Loucy (cell line): ENCODE measurements at regions not wholly inside any gene's neighbourhood (a gene's known extent, or its start where the extent isn't known, plus 50 kb on each side); places are given as distances from the start of the nearest gene placed in this dataset.

Experiments used
- EZH2phosphoT487 ChIP-seq: fragments of 200-600 bp; IDR thresholded peaks from 2 replicates; pipeline ENCODE4 v1.6.1; 2018; ENCODE audit warnings: antibody characterized with exemption, mild to moderate bottlenecking, moderate library complexity, borderline replicate concordance
- TF ChIP-seq, protein P1 (sequence below): fragments of 200-600 bp; sonication (generic); conservative IDR thresholded peaks from 2 replicates; pipeline ENCODE4 v1.5.1; 2014; ENCODE audit warnings: mild to moderate bottlenecking, antibody characterized with exemption, low read length

DNA sequence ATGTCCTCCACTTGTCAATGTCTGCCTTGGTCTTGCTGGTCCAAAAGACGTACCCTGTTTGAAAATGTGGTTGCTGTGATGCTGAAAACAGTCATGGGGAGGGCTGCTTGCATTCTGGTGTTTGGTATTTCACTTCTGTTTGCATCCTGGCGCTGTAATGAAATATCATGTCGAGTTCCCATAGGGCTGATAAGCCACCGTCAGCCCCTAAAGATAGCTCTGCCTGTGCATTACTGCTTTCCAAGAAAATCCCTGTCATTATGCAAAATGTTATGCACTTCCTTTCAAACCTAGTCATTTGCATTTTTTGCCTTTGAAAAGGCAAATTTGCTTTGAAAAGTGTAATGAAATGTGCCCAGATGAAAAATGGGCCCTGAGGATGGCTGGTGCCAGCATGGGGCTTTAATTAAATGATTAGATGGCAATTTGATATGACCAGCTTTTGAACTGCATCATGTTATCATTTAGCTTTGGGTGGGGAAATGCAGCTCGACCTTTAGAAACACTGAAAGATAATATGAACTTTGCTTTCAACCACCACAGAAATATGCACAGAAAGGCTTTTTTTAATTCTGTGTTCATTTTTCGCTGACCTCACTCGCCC is 374.4 kb upstream of the SGCD start:
- TF ChIP-seq, protein P1, sequence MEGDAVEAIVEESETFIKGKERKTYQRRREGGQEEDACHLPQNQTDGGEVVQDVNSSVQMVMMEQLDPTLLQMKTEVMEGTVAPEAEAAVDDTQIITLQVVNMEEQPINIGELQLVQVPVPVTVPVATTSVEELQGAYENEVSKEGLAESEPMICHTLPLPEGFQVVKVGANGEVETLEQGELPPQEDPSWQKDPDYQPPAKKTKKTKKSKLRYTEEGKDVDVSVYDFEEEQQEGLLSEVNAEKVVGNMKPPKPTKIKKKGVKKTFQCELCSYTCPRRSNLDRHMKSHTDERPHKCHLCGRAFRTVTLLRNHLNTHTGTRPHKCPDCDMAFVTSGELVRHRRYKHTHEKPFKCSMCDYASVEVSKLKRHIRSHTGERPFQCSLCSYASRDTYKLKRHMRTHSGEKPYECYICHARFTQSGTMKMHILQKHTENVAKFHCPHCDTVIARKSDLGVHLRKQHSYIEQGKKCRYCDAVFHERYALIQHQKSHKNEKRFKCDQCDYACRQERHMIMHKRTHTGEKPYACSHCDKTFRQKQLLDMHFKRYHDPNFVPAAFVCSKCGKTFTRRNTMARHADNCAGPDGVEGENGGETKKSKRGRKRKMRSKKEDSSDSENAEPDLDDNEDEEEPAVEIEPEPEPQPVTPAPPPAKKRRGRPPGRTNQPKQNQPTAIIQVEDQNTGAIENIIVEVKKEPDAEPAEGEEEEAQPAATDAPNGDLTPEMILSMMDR, result no peak
- no peak for TF ChIP-seq EZH2phosphoT487
